ENCODE measurements at regions not wholly inside any gene's neighbourhood (a gene's known extent, or its start where the extent isn't known, plus 50 kb on each side); places are given as distances from the start of the nearest gene placed in this dataset.

GRCh38 chr3:177329854-177330253 lies 132.6 kb upstream of the TBL1XR1 start:
- Histone ChIP-seq H3K27ac (ENCODE audit: low read depth in 1 of 2, low read length in 2 of 2) (no peak overlapping the region), H3K9me3 (ENCODE audit: control insufficient read depth in 4 of 4, low read length in 3 of 4) (no peaks in the 10 kb centered on the region), H3K4me3 (ENCODE audit: low read depth in 1 of 3, low read length in 3 of 3) (no peak overlapping the region), H3K4me1 (ENCODE audit: control insufficient read depth in 4 of 4, insufficient read depth in 4 of 4, low read length in 3 of 4) (no peaks in the 10 kb centered on the region), H3K27me3 (ENCODE audit: control insufficient read depth in 4 of 4, insufficient read depth in 4 of 4, low read length in 3 of 4) (no peaks in the 10 kb centered on the region), H3K9ac (ENCODE audit: low read depth in 1 of 2, low read length in 2 of 2) (no peak overlapping the region), H3K36me3 (ENCODE audit: control insufficient read depth in 4 of 4, insufficient read depth in 3 of 4, low read depth in 1 of 4, low read length in 3 of 4) (no peaks in the 10 kb centered on the region)
- TF ChIP-seq, protein P1, sequence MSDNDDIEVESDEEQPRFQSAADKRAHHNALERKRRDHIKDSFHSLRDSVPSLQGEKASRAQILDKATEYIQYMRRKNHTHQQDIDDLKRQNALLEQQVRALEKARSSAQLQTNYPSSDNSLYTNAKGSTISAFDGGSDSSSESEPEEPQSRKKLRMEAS (IDR thresholded peaks at IDR 0.05), result no peak
- TF ChIP-seq FOXA1 (IDR thresholded peaks at IDR 0.05) (no peak), JUND (IDR thresholded peaks at IDR 0.05) (no peak)
- no peak for DNase-seq (ENCODE audit: low spot score)
- WGBS, result 65% methylated on average over 3 of the region's 3 CpGs

DNA sequence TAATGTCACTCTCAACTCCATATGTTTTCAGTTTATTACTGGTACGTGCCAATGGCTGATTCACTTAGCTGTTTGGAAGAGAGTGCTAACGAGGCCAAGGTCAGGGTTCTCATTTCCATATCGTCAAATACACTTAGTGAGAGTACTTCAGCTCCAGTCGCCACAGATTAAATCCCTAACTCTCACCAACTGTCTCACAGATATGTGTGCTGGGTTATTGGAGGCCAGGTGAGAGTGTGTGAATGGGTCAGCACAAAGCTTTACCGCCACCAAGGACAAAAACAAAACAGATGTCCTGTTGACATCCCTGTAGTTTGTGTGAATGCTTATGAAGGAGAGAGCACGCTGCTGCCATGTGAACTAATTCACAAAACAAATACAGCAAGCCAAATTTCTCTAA lies 133.5 kb upstream of the TBL1XR1 start:
- H3K27ac ChIP-seq (ENCODE audit: low read depth in 1 of 2, low read length in 2 of 2), result no peak overlapping the region
- no peak for TF ChIP-seq RAD21 (IDR thresholded peaks at IDR 0.05)
- no peak for TF ChIP-seq YY1 (IDR thresholded peaks at IDR 0.05)
- no peak for TF ChIP-seq FOXA2 (IDR thresholded peaks at IDR 0.05)
- TF ChIP-seq, protein P1 (IDR thresholded peaks at IDR 0.05), result no peak
- TF ChIP-seq, protein P2, sequence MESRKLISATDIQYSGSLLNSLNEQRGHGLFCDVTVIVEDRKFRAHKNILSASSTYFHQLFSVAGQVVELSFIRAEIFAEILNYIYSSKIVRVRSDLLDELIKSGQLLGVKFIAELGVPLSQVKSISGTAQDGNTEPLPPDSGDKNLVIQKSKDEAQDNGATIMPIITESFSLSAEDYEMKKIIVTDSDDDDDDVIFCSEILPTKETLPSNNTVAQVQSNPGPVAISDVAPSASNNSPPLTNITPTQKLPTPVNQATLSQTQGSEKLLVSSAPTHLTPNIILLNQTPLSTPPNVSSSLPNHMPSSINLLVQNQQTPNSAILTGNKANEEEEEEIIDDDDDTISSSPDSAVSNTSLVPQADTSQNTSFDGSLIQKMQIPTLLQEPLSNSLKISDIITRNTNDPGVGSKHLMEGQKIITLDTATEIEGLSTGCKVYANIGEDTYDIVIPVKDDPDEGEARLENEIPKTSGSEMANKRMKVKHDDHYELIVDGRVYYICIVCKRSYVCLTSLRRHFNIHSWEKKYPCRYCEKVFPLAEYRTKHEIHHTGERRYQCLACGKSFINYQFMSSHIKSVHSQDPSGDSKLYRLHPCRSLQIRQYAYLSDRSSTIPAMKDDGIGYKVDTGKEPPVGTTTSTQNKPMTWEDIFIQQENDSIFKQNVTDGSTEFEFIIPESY (IDR thresholded peaks at IDR 0.05), result no peak
- H3K4me1 ChIP-seq (ENCODE audit: control insufficient read depth in 4 of 4, insufficient read depth in 4 of 4, low read length in 3 of 4), result no peaks in the 10 kb centered on the region

GRCh38 chr3:177331203-177331835 lies 134.0 kb upstream of the TBL1XR1 start:
- DNase-seq (ENCODE audit: low spot score), result no peak
- no peak overlapping the region for H3K9ac ChIP-seq (ENCODE audit: low read depth in 1 of 2, low read length in 2 of 2)
- no peaks in the 10 kb centered on the region for H3K4me1 ChIP-seq (ENCODE audit: control insufficient read depth in 4 of 4, insufficient read depth in 4 of 4, low read length in 3 of 4)
- no peaks in the 10 kb centered on the region for H3K9me3 ChIP-seq (ENCODE audit: control insufficient read depth in 4 of 4, low read length in 3 of 4)
- H3K36me3 ChIP-seq (ENCODE audit: control insufficient read depth in 4 of 4, insufficient read depth in 3 of 4, low read depth in 1 of 4, low read length in 3 of 4), result no peaks in the 10 kb centered on the region
- WGBS, result 99% methylated on average over 3 of the region's 3 CpGs
- no peak overlapping the region for H3K4me3 ChIP-seq (ENCODE audit: low read depth in 1 of 3, low read length in 3 of 3)
- H3K27ac ChIP-seq (ENCODE audit: low read depth in 1 of 2, low read length in 2 of 2), result no peak overlapping the region
- H3K27me3 ChIP-seq (ENCODE audit: control insufficient read depth in 4 of 4, insufficient read depth in 4 of 4, low read length in 3 of 4), result no peaks in the 10 kb centered on the region
- TF ChIP-seq HNF4G (IDR thresholded peaks at IDR 0.05) (no peak), YY1 (IDR thresholded peaks at IDR 0.05) (no peak), SP1 (IDR thresholded peaks at IDR 0.05) (no peak), TAF1 (conservative IDR thresholded peaks at IDR 0.05) (no peak), EGR1 (IDR thresholded peaks at IDR 0.05; ENCODE audit: low read depth in 2 of 2) (no peak), FOXA1 (IDR thresholded peaks at IDR 0.05) (no peak), HNF4A (conservative IDR thresholded peaks at IDR 0.05) (no peak), FOXA2 (IDR thresholded peaks at IDR 0.05) (no peak), RAD21 (IDR thresholded peaks at IDR 0.05) (no peak), JUND (IDR thresholded peaks at IDR 0.05) (no peak), GABPA (IDR thresholded peaks at IDR 0.05 in 1 of 2, conservative IDR thresholded peaks at IDR 0.05 in 1 of 2) (no peak), RXRA (IDR thresholded peaks at IDR 0.05) (no peak)
- TF ChIP-seq, protein P3, sequence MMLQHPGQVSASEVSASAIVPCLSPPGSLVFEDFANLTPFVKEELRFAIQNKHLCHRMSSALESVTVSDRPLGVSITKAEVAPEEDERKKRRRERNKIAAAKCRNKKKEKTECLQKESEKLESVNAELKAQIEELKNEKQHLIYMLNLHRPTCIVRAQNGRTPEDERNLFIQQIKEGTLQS (IDR thresholded peaks at IDR 0.05), result no peak
- TF ChIP-seq, protein P2 (IDR thresholded peaks at IDR 0.05), result no peak
- TF ChIP-seq, protein P4, sequence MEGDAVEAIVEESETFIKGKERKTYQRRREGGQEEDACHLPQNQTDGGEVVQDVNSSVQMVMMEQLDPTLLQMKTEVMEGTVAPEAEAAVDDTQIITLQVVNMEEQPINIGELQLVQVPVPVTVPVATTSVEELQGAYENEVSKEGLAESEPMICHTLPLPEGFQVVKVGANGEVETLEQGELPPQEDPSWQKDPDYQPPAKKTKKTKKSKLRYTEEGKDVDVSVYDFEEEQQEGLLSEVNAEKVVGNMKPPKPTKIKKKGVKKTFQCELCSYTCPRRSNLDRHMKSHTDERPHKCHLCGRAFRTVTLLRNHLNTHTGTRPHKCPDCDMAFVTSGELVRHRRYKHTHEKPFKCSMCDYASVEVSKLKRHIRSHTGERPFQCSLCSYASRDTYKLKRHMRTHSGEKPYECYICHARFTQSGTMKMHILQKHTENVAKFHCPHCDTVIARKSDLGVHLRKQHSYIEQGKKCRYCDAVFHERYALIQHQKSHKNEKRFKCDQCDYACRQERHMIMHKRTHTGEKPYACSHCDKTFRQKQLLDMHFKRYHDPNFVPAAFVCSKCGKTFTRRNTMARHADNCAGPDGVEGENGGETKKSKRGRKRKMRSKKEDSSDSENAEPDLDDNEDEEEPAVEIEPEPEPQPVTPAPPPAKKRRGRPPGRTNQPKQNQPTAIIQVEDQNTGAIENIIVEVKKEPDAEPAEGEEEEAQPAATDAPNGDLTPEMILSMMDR (IDR thresholded peaks at IDR 0.05; ENCODE audit: low read depth, low read length, missing input control), result no peak
- TF ChIP-seq, protein P5, sequence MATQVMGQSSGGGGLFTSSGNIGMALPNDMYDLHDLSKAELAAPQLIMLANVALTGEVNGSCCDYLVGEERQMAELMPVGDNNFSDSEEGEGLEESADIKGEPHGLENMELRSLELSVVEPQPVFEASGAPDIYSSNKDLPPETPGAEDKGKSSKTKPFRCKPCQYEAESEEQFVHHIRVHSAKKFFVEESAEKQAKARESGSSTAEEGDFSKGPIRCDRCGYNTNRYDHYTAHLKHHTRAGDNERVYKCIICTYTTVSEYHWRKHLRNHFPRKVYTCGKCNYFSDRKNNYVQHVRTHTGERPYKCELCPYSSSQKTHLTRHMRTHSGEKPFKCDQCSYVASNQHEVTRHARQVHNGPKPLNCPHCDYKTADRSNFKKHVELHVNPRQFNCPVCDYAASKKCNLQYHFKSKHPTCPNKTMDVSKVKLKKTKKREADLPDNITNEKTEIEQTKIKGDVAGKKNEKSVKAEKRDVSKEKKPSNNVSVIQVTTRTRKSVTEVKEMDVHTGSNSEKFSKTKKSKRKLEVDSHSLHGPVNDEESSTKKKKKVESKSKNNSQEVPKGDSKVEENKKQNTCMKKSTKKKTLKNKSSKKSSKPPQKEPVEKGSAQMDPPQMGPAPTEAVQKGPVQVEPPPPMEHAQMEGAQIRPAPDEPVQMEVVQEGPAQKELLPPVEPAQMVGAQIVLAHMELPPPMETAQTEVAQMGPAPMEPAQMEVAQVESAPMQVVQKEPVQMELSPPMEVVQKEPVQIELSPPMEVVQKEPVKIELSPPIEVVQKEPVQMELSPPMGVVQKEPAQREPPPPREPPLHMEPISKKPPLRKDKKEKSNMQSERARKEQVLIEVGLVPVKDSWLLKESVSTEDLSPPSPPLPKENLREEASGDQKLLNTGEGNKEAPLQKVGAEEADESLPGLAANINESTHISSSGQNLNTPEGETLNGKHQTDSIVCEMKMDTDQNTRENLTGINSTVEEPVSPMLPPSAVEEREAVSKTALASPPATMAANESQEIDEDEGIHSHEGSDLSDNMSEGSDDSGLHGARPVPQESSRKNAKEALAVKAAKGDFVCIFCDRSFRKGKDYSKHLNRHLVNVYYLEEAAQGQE (IDR thresholded peaks at IDR 0.05), result no peak

More for the DNA sequence above, 133.5 kb upstream of the TBL1XR1 start:
- Histone ChIP-seq H3K36me3 (ENCODE audit: control insufficient read depth in 4 of 4, insufficient read depth in 3 of 4, low read depth in 1 of 4, low read length in 3 of 4) (no peaks in the 10 kb centered on the region), H3K27me3 (ENCODE audit: control insufficient read depth in 4 of 4, insufficient read depth in 4 of 4, low read length in 3 of 4) (no peaks in the 10 kb centered on the region), H3K9ac (ENCODE audit: low read depth in 1 of 2, low read length in 2 of 2) (no peak overlapping the region), H3K9me3 (ENCODE audit: control insufficient read depth in 4 of 4, low read length in 3 of 4) (no peaks in the 10 kb centered on the region), H3K4me3 (ENCODE audit: low read depth in 1 of 3, low read length in 3 of 3) (no peak overlapping the region)
- no peak for DNase-seq (ENCODE audit: low spot score)
- WGBS, result 94% methylated on average over 6 of the region's 6 CpGs
